Hepatocyte (in vitro differentiated cells): ENCODE measurements at regions not wholly inside any gene's neighbourhood (a gene's known extent, or its start where the extent isn't known, plus 50 kb on each side); places are given as distances from the start of the nearest gene placed in this dataset.

Source experiments
- CTCF ChIP-seq: fragments of 200-600 bp; sonication (generic); IDR thresholded peaks from 2 replicates; pipeline ENCODE4 v1.5.1; 2016; ENCODE audit warnings: antibody characterized with exemption, mild to moderate bottlenecking; ENCODE audit not compliant: poor library complexity
- EZH2 ChIP-seq: fragments of 200-600 bp; sonication (generic); IDR thresholded peaks from 2 replicates; pipeline ENCODE4 v1.6.1; 2016; ENCODE audit warnings: antibody characterized with exemption, mild to moderate bottlenecking, borderline replicate concordance
- EZH2phosphoT487 ChIP-seq: fragments of 200-600 bp; sonication (generic); IDR thresholded peaks from one replicate; pipeline ENCODE4 v1.6.1; 2018; ENCODE audit warnings: antibody characterized with exemption, mild to moderate bottlenecking, low read depth, moderate library complexity; ENCODE audit not compliant: unreplicated experiment, severe bottlenecking

GRCh38 chr1:228666686-228667623 lies 68.3 kb upstream of the RHOU start:
- TF ChIP-seq CTCF (no peak), EZH2phosphoT487 (no peak), EZH2 (no peak)
